Hepatocyte (in vitro differentiated cells): ENCODE measurements at regions not wholly inside any gene's neighbourhood (a gene's known extent, or its start where the extent isn't known, plus 50 kb on each side); places are given as distances from the start of the nearest gene placed in this dataset.
"Not testable (repeated sequence)": the region's sequence is repeated elsewhere in the genome, so short reads cannot be mapped to it uniquely, and the experiment has no call there.

Experiments used
- EZH2 ChIP-seq: fragments of 200-600 bp; sonication (generic); IDR thresholded peaks from 2 replicates; pipeline ENCODE4 v1.6.1; 2016; ENCODE audit warnings: antibody characterized with exemption, mild to moderate bottlenecking, borderline replicate concordance
- TF ChIP-seq, protein P1 (sequence below): fragments of 200-600 bp; sonication (generic); IDR thresholded peaks from 2 replicates; pipeline ENCODE4 v1.5.1; 2016; ENCODE audit warnings: antibody characterized with exemption, mild to moderate bottlenecking; ENCODE audit not compliant: poor library complexity

DNA sequence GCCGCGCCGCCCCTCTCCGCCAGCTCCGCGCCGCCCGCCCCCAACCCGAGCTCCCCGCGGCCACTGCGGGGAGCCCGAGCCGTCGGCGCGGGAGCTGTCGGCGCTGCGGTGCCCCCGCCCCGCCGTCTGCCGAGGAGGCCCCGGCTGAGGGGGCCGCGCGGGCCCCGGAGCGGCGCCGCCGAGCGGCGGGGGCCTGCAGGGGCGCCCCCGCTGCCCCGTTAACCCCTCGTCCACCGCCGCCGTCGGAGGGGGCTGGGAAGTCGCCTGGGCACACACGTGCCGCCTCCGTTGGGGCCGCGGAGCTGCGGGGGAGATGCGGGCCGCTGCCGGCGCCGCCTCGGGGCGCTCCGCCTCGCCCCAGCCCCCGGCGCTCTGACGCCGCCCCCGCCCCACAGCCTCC, 115.4 kb downstream of the CRLF3 start:
- TF ChIP-seq, protein P1, sequence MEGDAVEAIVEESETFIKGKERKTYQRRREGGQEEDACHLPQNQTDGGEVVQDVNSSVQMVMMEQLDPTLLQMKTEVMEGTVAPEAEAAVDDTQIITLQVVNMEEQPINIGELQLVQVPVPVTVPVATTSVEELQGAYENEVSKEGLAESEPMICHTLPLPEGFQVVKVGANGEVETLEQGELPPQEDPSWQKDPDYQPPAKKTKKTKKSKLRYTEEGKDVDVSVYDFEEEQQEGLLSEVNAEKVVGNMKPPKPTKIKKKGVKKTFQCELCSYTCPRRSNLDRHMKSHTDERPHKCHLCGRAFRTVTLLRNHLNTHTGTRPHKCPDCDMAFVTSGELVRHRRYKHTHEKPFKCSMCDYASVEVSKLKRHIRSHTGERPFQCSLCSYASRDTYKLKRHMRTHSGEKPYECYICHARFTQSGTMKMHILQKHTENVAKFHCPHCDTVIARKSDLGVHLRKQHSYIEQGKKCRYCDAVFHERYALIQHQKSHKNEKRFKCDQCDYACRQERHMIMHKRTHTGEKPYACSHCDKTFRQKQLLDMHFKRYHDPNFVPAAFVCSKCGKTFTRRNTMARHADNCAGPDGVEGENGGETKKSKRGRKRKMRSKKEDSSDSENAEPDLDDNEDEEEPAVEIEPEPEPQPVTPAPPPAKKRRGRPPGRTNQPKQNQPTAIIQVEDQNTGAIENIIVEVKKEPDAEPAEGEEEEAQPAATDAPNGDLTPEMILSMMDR, result not testable (repeated sequence)
- TF ChIP-seq EZH2, result not testable (repeated sequence)
